Activated gamma-delta T cell treated with Interleukin-2 at 50 U/mL for 16 hours (primary cell): ENCODE measurements at regions not wholly inside any gene's neighbourhood (a gene's known extent, or its start where the extent isn't known, plus 50 kb on each side); places are given as distances from the start of the nearest gene placed in this dataset.

Experiments used
- DNase-seq: peaks from one replicate; pipeline ENCODE4 v3.0.0-alpha.2; 2020

- no peak for DNase-seq
Measured at GRCh38 chr10:3452683-3453361, 280.2 kb upstream of the PITRM1 start.

GRCh38 chr10:3452173-3452626, 279.6 kb upstream of the PITRM1 start:
- DNase-seq, result no peak

GRCh38 chr10:3451516-3452172, 279.1 kb upstream of the PITRM1 start:
- DNase-seq, result no peak

DNA sequence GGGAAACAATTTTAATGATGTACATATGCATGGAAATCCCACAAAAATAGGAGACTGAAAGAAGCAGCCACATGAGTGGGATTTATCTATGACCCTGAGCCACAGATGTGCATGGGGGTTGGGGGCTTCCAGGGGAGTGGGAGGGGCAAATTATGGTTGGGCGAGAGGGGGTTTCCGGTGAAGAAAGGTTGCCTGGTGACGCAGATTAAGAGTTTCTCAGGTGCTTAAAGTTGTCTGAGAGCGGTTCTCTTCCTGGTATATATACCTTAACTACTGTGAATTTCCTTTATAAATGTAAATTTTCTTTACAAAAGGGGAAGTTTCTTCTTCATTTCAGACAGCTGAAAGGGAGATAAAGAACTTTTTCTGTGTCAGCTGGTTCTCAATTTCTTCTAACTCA, 273.6 kb upstream of the PITRM1 start:
- DNase-seq, result no peak

DNA sequence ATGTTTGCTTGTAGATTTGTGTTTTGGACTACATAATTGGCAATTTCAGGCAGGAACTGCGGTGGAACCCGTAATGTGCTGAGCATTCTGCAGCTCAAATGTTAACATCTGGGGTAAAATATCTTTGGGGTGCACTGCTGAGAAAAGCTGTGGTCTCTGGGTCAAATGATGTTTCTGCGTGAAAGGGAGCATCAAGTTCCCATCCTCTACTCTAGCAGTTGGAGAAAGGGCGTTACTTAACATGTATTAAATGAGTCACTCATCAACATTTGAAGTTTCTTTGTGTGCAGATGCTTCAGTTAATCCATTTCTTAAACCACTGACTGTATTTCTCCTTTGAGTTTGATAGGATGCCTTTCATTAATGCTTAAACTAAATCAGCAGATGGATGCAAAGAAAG, 273.1 kb upstream of the PITRM1 start:
- no peak for DNase-seq

DNA sequence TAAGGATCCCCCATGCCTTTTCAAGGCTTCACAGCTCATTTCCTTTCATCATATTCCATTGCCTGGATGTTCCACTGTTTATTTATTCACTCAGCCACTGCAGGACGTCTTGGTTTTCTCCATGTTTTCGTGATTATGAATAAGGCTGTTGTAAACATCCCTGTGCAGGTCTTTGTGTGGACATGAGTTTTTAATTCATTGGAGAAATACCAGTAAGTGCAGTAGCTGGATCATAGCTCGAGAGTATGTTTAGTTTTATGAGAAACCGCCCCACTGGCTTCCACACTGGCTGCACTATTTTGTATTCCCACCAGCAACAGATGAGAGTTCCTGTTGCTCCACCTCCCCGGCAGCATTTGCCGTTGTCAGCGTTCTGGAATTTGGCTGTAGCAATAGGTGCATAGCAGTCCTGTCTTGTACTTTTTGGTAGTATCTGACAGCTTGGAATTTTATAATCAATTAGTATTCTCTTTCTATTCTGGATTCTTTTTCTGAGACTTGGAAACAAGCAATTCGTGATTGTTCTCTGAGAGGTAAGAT, 269.9 kb upstream of the PITRM1 start:
- DNase-seq, result no peak

DNA sequence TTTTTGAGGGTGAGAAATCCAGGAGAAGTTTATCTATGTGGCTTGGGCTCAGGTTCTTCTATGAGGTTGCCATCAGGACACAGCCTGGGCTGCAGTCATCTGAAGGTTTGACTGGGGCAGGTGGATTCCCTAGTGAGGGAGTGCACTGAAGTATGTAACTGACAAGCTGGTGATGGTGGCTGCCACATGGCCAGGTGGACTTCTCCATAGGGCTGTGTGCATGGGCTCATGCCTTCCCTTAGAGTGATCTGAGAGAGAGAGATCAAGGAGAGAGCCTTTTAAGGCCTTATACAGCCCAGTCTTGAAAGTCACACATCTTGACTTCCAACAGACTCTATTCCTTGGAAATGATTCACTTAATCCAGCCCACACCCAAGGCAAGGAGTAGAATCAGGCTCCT, 266.6 kb upstream of the PITRM1 start:
- DNase-seq, result no peak

GRCh38 chr10:3438606-3439005, 266.0 kb upstream of the PITRM1 start:
- no peak for DNase-seq

GRCh38 chr10:3435671-3436070, 263.1 kb upstream of the PITRM1 start:
- no peak for DNase-seq

DNA sequence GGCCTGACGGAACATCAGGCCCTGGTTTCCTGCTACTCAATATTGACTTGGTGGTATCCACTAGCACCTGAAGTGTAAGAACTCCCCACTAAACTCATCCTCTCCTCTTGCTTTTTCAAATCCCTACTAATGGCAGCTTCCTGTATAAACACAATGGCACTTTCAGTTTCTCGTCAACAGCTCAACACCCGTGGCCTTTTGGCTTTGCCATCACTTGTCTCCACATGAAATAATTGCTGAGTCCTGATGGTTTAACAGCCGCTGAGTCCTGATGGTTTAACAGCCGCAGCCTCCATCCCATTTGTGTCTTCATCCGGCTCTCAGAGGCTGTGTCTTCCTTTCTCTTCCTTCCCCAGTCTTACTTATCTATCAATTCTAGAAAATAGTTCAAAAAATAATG, 261.4 kb upstream of the PITRM1 start:
- no peak for DNase-seq

GRCh38 chr10:3433131-3433530, 260.5 kb upstream of the PITRM1 start:
- no peak for DNase-seq

DNA sequence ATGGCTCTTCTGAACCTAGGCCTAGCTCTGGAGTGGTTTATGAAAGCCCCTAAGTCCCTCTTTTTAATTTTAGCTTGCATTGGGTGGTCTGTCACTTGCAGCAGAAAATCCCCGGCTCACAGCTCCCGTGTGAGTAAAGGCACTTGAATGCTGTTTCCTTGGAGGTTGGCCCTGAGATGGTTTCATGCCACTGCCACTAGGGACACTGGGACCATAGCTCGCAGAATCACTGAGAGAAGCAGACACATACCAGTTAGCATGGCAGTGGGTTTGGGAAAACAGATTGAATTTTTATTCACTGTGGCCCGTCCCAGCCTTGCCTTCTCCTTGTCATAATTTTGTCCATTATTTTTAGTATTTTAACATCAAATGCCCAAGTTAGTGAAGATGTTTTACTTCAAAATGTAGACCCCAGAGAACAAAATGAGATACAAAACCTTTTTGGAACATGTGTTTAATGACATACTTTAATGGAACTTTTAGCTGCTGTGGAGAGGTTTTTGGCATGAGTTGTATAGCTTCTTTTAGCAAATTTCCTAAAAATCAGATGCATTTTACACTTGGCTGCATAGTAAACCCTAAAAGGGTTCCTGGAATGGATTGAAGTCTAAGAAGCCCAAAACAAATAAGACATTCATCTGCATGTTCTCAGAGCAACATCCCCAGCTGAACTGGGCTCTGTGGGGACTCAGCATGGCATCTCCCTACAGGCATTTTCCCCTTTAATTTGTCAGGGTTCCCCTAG, 259.7 kb upstream of the PITRM1 start:
- no peak for DNase-seq

GRCh38 chr10:3430501-3430900, 257.9 kb upstream of the PITRM1 start:
- no peak for DNase-seq

DNA sequence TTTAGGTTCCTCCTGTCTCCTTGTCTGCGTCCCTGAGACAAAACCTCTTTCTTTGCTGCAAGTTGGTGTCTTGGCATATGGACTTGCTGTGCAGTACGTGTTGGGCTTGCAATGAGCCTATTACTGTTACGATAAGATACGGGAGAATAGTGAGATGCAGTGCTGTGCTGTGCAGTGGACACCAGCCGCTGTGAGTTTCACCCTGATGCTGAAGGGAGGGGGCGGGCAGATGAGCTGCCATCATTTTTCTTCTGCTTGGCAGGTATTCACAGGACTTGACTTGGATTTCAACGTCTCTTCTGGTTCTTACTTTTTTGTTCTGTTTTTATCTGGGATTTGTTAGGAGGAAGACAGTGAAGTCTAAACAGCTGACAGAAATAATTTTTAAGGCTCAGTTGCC, 257.1 kb upstream of the PITRM1 start:
- DNase-seq, result no peak

DNA sequence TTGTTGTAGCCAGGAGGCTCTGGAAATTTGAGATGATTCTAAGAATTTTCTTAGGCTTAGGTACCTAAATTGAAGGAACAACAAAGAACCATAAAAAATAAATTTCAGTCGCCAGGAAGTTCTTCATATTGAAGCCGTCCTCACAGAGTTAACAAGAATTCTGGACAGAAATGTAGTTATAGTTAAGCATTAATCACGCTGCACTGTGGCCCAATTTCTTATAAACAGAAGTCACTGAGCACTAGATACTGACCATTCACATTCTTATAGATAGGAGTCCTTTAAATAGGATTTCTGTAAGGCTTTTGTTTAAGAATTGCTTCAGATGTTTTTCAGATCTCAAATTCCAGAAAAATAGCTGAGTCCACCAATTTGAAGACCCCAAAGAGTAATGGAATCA, 256.2 kb upstream of the PITRM1 start:
- no peak for DNase-seq

DNA sequence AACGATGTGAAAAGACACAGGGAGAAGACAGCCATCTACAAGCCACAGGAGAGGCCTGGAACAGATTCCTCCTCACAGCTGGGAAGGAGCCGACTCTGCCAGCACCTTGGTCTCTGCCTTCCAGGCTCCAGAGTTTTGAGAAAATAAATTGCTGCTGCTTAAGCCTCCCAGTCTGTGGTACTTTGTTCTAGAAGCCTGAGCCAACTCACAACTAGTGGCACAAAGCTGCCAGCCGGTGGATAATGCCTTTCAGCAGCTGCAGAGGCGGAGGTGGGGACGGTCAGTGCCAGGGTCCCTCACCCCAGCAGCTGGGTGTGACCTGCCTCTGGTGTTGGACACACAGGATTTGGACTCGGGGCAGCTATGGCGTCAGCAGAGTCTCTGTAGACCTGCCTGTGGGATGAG, 255.4 kb upstream of the PITRM1 start:
- no peak for DNase-seq

DNA sequence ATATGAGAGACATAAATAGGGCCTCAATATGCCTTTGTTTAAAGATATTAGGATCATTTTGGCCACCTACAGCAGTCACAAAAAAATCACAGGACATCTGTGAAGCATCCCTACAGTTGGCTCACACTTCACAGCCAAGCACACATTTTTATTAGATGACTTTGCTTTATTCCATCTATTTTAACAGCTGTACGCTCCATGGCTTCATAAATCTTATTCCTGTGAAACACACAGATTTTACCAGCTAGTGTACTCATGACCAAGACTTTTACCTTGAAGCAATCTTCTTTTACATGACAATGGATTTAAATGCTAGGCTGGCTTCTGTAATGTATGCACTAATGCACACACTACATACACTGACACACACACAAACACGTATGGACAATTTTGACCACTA, 254.8 kb upstream of the PITRM1 start:
- no peak for DNase-seq

GRCh38 chr10:3426190-3426845, 253.7 kb upstream of the PITRM1 start:
- no peak for DNase-seq

DNA sequence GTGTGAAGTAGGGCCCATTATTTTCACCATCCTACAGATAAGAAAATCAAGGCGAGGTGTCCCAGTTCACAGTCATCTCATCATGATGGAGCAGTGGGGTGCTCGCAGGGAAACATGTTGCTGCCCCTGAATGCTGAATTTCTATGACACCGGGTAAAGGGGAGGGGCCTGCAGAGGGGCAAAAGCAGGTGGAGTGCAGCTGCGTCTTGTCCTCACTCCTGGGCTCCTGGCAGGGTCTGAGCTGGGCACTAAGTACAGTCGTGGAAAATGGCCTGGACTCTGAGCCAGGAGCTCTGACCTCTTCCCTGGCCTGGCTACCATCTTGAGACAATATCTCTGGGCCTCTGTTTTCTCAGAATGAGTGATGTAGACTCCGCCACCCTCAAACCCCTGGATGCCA, 253.1 kb upstream of the PITRM1 start:
- DNase-seq, result no peak

- DNase-seq, result no peak
Measured at GRCh38 chr10:3425261-3425660, 252.7 kb upstream of the PITRM1 start.

- DNase-seq, result no peak
Measured at GRCh38 chr10:3424111-3424851, 251.7 kb upstream of the PITRM1 start.

GRCh38 chr10:3423384-3423783, 250.8 kb upstream of the PITRM1 start:
- DNase-seq, result no peak

- no peak for DNase-seq
Measured at GRCh38 chr10:3422282-3422681, 249.7 kb upstream of the PITRM1 start.
